Trophoblast cell (in vitro differentiated cells and primary cell): ENCODE measurements at regions not wholly inside any gene's neighbourhood (a gene's known extent, or its start where the extent isn't known, plus 50 kb on each side); places are given as distances from the start of the nearest gene placed in this dataset.

ENCODE experiments used
- DNase-seq, 2 donors: peaks; one replicate each; pipeline ENCODE4 v3.0.0-alpha.2; 2016
- H2AFZ ChIP-seq: 2 replicates; pipeline ENCODE4 v1.6.1; 2013; ENCODE audit warnings: low read length, moderate library complexity, mild to moderate bottlenecking; ENCODE audit not compliant: insufficient read depth, poor library complexity
- H2AK5ac ChIP-seq: 2 replicates; pipeline ENCODE4 v1.6.1; 2013; ENCODE audit warnings: mild to moderate bottlenecking, low read length
- H2BK120ac ChIP-seq: 2 replicates; pipeline ENCODE4 v1.6.1; 2013; ENCODE audit warnings: low read length, mild to moderate bottlenecking, moderate library complexity; ENCODE audit not compliant: insufficient read depth, poor library complexity
- H2BK12ac ChIP-seq: 2 replicates; pipeline ENCODE4 v1.6.1; 2013; ENCODE audit warnings: mild to moderate bottlenecking, low read length, moderate library complexity
- H2BK5ac ChIP-seq: 2 replicates; pipeline ENCODE4 v1.6.1; 2013; ENCODE audit warnings: low read length, low read depth, moderate library complexity, mild to moderate bottlenecking; ENCODE audit not compliant: poor library complexity
- H3K14ac ChIP-seq: 2 replicates; pipeline ENCODE4 v1.6.1; 2013; ENCODE audit warnings: mild to moderate bottlenecking, low read length
- H3K18ac ChIP-seq: 2 replicates; pipeline ENCODE4 v1.6.1; 2013; ENCODE audit warnings: mild to moderate bottlenecking, low read length
- H3K23ac ChIP-seq: 2 replicates; pipeline ENCODE4 v1.6.1; 2013; ENCODE audit warnings: low read length
- H3K27ac ChIP-seq: 2 replicates; pipeline ENCODE4 v1.5.1; 2013; ENCODE audit warnings: low read depth, mild to moderate bottlenecking, inconsistent platforms, low read length, moderate library complexity
- H3K27me3 ChIP-seq: 2 replicates; pipeline ENCODE4 v1.6.1; 2013; ENCODE audit warnings: inconsistent platforms, mild to moderate bottlenecking, low read length, moderate library complexity; ENCODE audit not compliant: insufficient read depth
- H3K36me3 ChIP-seq, 2 experiments: 1 replicate in 1 of 2; 2 replicates in 1 of 2; pipeline ENCODE4 v1.6.1; 2013; ENCODE audit warnings: low read length in 2 of 2, mild to moderate bottlenecking in 2 of 2, moderate library complexity in 1 of 2; ENCODE audit not compliant: insufficient read depth in 2 of 2, control insufficient read depth in 1 of 2
- H3K4ac ChIP-seq: 2 replicates; pipeline ENCODE4 v1.6.1; 2013; ENCODE audit warnings: low read depth, mild to moderate bottlenecking, low read length, moderate library complexity
- H3K4me1 ChIP-seq, 2 experiments: 1 replicate in 1 of 2; 2 replicates in 1 of 2; pipeline ENCODE4 v1.6.1; 2013; ENCODE audit warnings: low read length in 2 of 2, mild to moderate bottlenecking in 2 of 2, moderate library complexity in 1 of 2; ENCODE audit not compliant: insufficient read depth in 2 of 2, control insufficient read depth in 1 of 2
- H3K4me2 ChIP-seq: 2 replicates; pipeline ENCODE4 v1.6.1; 2013; ENCODE audit warnings: inconsistent platforms, mild to moderate bottlenecking, low read length, moderate library complexity
- H3K4me3 ChIP-seq: 2 replicates; pipeline ENCODE4 v1.5.1; 2013; ENCODE audit warnings: mild to moderate bottlenecking, low read depth, low read length, inconsistent platforms
- H3K79me1 ChIP-seq: one replicate; pipeline ENCODE4 v1.6.1; 2013; ENCODE audit warnings: low read length
- H3K79me2 ChIP-seq: 2 replicates; pipeline ENCODE4 v1.6.1; 2013; ENCODE audit warnings: low read length, mild to moderate bottlenecking; ENCODE audit not compliant: control insufficient read depth, insufficient read depth, poor library complexity
- H3K9ac ChIP-seq: 2 replicates; pipeline ENCODE4 v1.6.1; 2013; ENCODE audit warnings: mild to moderate bottlenecking, low read length
- H3K9me3 ChIP-seq: 2 replicates; pipeline ENCODE4 v1.6.1; 2013; ENCODE audit warnings: low read depth, mild to moderate bottlenecking, control low read depth, inconsistent platforms, low read length; ENCODE audit not compliant: insufficient read depth
- H4K12ac ChIP-seq: 2 replicates; pipeline ENCODE4 v1.6.1; 2013; ENCODE audit warnings: low read depth, mild to moderate bottlenecking, low read length, moderate library complexity
- H4K8ac ChIP-seq: 2 replicates; pipeline ENCODE4 v1.6.1; 2013; ENCODE audit warnings: low read depth, mild to moderate bottlenecking, low read length, moderate library complexity
- H4K91ac ChIP-seq: one replicate; pipeline ENCODE4 v1.6.1; 2013; ENCODE audit warnings: low read depth, mild to moderate bottlenecking, low read length, moderate library complexity
- WGBS: extraction: QIAGEN DNeasy Blood & Tissue Kit; methylation state at CpG from one replicate; pipeline ENCODE4 v1.1.7; 2013; ENCODE audit warnings: missing lambda C conversion rate; ENCODE audit not compliant: insufficient read length, insufficient coverage; ENCODE audit errors: extremely low coverage; 5-methylcytosine and 5-hydroxymethylcytosine counted together

DNA sequence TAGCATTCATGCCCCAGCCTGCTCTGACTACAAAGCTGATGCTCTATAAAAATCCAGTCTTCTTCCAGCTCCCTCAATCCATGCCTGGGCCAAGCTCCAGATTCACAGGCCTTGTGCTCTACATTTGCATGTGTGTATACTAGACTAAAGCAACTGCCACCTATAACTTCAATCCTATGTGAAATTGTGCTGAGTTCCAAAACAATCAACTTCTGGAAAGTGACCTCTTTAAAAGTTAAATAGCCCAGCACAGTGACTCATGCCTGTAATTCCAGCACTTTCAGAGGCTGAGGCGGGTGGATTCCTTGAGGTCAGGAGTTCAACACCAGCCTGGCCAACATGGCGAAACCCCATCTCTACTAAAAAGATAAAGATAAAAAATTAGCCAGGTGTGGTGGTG is 114.3 kb upstream of the ZC3H12C start:
- no peaks in the 10 kb centered on the region for H3K4me1 ChIP-seq
- H3K27me3 ChIP-seq = no peaks in the 10 kb centered on the region
- H4K12ac ChIP-seq = no peak overlapping the region
- DNase-seq = peak; percentile 28 to 70
- H3K14ac ChIP-seq = no peak overlapping the region
- H3K4me2 ChIP-seq = no peak overlapping the region
- H3K79me1 ChIP-seq = no peaks in the 10 kb centered on the region
- H2AFZ ChIP-seq = no peak overlapping the region
- no peak overlapping the region for H2AK5ac ChIP-seq
- no peaks in the 10 kb centered on the region for H3K36me3 ChIP-seq
- H2BK5ac ChIP-seq = no peak overlapping the region
- H3K4me3 ChIP-seq = no peak overlapping the region
- H3K9me3 ChIP-seq = peaks cover 6% of the 10 kb centered on the region
- no peak overlapping the region for H2BK120ac ChIP-seq
- H2BK12ac ChIP-seq = no peak overlapping the region
- H3K79me2 ChIP-seq = no peaks in the 10 kb centered on the region
- no peak overlapping the region for H3K9ac ChIP-seq
- no peak overlapping the region for H3K18ac ChIP-seq
- no CpG with 5 or more reads among the region's 2 CpGs for WGBS
- H3K4ac ChIP-seq = no peak overlapping the region
- no peak overlapping the region for H3K27ac ChIP-seq
- no peak overlapping the region for H4K8ac ChIP-seq
- no peak overlapping the region for H4K91ac ChIP-seq
- no peak overlapping the region for H3K23ac ChIP-seq

DNA sequence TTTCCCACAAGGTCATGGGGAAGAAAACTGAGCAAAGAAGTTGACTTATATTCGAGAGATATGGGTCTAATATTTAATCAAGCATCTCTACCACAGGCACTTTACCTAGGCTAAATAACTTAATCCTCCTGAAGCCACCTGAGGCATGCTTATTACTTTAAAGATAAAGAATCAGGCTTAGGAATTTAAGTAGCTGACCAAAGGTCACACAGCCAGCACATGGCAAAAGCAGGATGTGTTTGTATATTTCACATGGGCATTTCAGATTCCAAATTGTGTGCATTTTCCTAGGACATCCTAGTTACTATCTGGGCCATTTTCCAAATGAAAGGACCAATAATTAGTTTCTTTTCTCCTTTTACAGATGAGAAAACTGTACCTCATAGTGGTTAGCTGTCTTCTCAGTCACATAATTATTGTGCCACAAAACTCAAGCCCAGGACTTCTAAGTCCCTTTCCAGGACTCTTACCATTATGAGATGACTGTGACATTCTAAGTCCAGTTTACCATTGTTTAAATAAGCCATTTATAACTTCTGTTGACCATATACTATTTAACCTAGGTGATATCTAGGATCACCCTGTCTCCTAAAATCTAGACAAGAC is 112.1 kb upstream of the ZC3H12C start:
- DNase-seq = peak in 1 of 2 donors; percentile 52
- no peak overlapping the region for H3K14ac ChIP-seq
- H3K36me3 ChIP-seq = no peaks in the 10 kb centered on the region
- no peaks in the 10 kb centered on the region for H3K79me1 ChIP-seq
- H3K9me3 ChIP-seq = peaks cover 6% of the 10 kb centered on the region
- no peak overlapping the region for H4K8ac ChIP-seq
- no peaks in the 10 kb centered on the region for H3K4me1 ChIP-seq
- no peak overlapping the region for H3K27ac ChIP-seq
- H2BK12ac ChIP-seq = no peak overlapping the region
- H4K12ac ChIP-seq = no peak overlapping the region
- no peak overlapping the region for H2BK5ac ChIP-seq
- H3K4me2 ChIP-seq = no peak overlapping the region
- H3K79me2 ChIP-seq = no peaks in the 10 kb centered on the region
- no peak overlapping the region for H4K91ac ChIP-seq
- H3K4me3 ChIP-seq = no peak overlapping the region
- H3K18ac ChIP-seq = no peak overlapping the region
- no peak overlapping the region for H3K9ac ChIP-seq
- H2AFZ ChIP-seq = no peak overlapping the region
- no peaks in the 10 kb centered on the region for H3K27me3 ChIP-seq
- H2AK5ac ChIP-seq = no peak overlapping the region
- no CpG with 5 or more reads among the region's 1 CpG for WGBS
- H3K23ac ChIP-seq = no peak overlapping the region
- H3K4ac ChIP-seq = no peak overlapping the region
- H2BK120ac ChIP-seq = no peak overlapping the region

DNA sequence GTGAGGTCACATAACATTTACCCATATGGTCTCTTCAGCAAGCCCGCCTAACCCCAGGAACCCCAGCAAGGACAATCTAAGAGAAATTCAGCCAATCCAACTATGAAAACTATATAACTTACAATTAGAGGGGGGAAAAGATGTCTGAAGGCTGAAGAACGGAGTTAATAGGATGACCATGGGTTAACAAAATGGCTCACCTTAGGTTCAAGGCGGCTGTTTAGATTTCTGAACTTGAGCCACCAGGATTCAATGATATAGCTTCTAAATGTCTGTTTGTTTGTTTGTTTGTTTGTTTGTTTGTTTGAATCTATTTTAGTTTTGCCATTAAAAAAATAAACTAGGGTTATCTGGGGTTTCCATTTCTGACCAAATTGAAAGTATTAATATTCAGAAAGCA is 109.8 kb upstream of the ZC3H12C start:
- no peak overlapping the region for H2AFZ ChIP-seq
- no peak overlapping the region for H3K27ac ChIP-seq
- no peaks in the 10 kb centered on the region for H3K4me1 ChIP-seq
- no CpG with 5 or more reads among the region's 3 CpGs for WGBS
- H2BK120ac ChIP-seq = no peak overlapping the region
- no peaks in the 10 kb centered on the region for H3K36me3 ChIP-seq
- H3K79me2 ChIP-seq = no peaks in the 10 kb centered on the region
- no peak for DNase-seq
- no peak overlapping the region for H2BK12ac ChIP-seq
- H3K4ac ChIP-seq = no peak overlapping the region
- H3K4me3 ChIP-seq = no peak overlapping the region
- no peaks in the 10 kb centered on the region for H3K9me3 ChIP-seq
- no peak overlapping the region for H2AK5ac ChIP-seq
- no peak overlapping the region for H2BK5ac ChIP-seq
- no peak overlapping the region for H3K4me2 ChIP-seq
- H4K8ac ChIP-seq = no peak overlapping the region
- no peak overlapping the region for H3K9ac ChIP-seq
- no peak overlapping the region for H4K91ac ChIP-seq
- H3K23ac ChIP-seq = no peak overlapping the region
- H4K12ac ChIP-seq = no peak overlapping the region
- no peaks in the 10 kb centered on the region for H3K79me1 ChIP-seq
- no peak overlapping the region for H3K14ac ChIP-seq
- no peak overlapping the region for H3K18ac ChIP-seq
- H3K27me3 ChIP-seq = no peaks in the 10 kb centered on the region

DNA sequence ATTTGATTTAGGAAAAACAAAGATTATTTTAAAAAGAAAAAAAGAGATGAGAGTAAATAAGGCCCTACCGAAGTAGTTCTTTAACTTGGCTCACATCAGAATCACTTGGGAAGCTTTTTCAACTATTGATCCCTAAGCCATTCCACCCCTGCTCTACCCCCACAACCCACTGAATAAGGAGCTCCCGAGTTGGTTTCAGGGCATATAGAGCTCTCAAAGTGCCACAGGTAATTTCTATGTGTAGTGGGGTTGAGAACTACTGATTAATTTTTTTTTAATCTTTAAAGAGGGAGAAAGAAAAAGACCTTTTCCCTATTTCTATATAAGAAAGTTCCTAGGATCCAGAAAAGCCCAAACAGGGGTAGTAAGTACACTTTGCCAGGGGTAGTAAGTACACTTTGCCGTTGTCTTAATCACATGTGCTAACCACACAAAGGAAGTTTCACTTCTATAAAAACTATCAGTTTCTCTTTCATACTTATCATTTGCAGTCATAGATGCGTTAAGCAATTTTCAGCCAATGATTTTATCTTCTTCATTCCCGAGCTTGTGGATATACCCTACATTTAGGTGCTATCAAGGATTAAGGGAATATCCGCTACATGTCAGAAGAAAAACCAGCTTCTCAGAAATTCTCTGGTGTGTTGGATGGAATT is 108.4 kb upstream of the ZC3H12C start:
- DNase-seq = peak in 1 of 2 donors; percentile 34
- H3K79me1 ChIP-seq = no peaks in the 10 kb centered on the region
- H2BK120ac ChIP-seq = no peak overlapping the region
- no peak overlapping the region for H4K12ac ChIP-seq
- no peaks in the 10 kb centered on the region for H3K27me3 ChIP-seq
- no peak overlapping the region for H3K23ac ChIP-seq
- no peak overlapping the region for H2BK12ac ChIP-seq
- no peak overlapping the region for H3K27ac ChIP-seq
- H3K36me3 ChIP-seq = no peaks in the 10 kb centered on the region
- no peak overlapping the region for H4K91ac ChIP-seq
- WGBS = no CpG with 5 or more reads among the region's 6 CpGs
- no peaks in the 10 kb centered on the region for H3K9me3 ChIP-seq
- no peak overlapping the region for H3K14ac ChIP-seq
- no peak overlapping the region for H3K9ac ChIP-seq
- no peak overlapping the region for H3K18ac ChIP-seq
- H2AFZ ChIP-seq = no peak overlapping the region
- H2BK5ac ChIP-seq = no peak overlapping the region
- H3K4me1 ChIP-seq = no peaks in the 10 kb centered on the region
- no peaks in the 10 kb centered on the region for H3K79me2 ChIP-seq
- H3K4me2 ChIP-seq = no peak overlapping the region
- no peak overlapping the region for H2AK5ac ChIP-seq
- no peak overlapping the region for H3K4me3 ChIP-seq
- no peak overlapping the region for H3K4ac ChIP-seq
- H4K8ac ChIP-seq = no peak overlapping the region
